ENCODE measurements at regions not wholly inside any gene's neighbourhood (a gene's known extent, or its start where the extent isn't known, plus 50 kb on each side); places are given as distances from the start of the nearest gene placed in this dataset.
"Not testable (repeated sequence)": the region's sequence is repeated elsewhere in the genome, so short reads cannot be mapped to it uniquely, and the experiment has no call there.

DNA sequence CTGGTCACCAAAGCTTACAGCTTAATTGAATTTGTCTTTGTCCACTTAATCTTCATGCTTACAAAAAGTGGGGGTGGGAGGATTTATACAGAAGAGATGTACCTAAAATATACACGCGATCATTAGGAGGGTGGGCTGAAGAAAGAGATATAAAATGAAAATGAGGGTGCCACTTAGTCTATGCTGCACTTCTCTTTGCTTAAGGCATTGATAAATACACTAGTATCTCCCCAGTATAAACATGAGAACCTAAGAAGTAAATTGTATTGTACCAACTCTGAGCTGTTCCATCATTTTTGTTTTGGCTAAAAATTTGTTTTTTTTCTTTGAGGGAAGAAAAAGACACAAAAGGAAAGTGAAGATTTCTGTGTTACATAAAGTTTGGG lies 170.8 kb upstream of the ZNF217 start:
- H3K4me3 Mint-ChIP-seq (ENCODE audit: unreplicated experiment), result no peak overlapping the region
- H3K36me3 Mint-ChIP-seq (ENCODE audit: low read depth, unreplicated experiment), result no peaks in the 10 kb centered on the region
- H3K4me1 Mint-ChIP-seq (ENCODE audit: unreplicated experiment), result peaks cover 5% of the 10 kb centered on the region
- no peak overlapping the region for H3K27ac Mint-ChIP-seq (ENCODE audit: unreplicated experiment)
- H3K27me3 Mint-ChIP-seq (ENCODE audit: unreplicated experiment), result peaks cover 2% of the 10 kb centered on the region
- DNase-seq (ENCODE audit: low spot score), result no peak
- no peaks in the 10 kb centered on the region for H3K9me3 Mint-ChIP-seq (ENCODE audit: unreplicated experiment)
- TF ChIP-seq, protein P1, sequence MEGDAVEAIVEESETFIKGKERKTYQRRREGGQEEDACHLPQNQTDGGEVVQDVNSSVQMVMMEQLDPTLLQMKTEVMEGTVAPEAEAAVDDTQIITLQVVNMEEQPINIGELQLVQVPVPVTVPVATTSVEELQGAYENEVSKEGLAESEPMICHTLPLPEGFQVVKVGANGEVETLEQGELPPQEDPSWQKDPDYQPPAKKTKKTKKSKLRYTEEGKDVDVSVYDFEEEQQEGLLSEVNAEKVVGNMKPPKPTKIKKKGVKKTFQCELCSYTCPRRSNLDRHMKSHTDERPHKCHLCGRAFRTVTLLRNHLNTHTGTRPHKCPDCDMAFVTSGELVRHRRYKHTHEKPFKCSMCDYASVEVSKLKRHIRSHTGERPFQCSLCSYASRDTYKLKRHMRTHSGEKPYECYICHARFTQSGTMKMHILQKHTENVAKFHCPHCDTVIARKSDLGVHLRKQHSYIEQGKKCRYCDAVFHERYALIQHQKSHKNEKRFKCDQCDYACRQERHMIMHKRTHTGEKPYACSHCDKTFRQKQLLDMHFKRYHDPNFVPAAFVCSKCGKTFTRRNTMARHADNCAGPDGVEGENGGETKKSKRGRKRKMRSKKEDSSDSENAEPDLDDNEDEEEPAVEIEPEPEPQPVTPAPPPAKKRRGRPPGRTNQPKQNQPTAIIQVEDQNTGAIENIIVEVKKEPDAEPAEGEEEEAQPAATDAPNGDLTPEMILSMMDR (IDR thresholded peaks at IDR 0.05; ENCODE audit: unreplicated experiment), result no peak

DNA sequence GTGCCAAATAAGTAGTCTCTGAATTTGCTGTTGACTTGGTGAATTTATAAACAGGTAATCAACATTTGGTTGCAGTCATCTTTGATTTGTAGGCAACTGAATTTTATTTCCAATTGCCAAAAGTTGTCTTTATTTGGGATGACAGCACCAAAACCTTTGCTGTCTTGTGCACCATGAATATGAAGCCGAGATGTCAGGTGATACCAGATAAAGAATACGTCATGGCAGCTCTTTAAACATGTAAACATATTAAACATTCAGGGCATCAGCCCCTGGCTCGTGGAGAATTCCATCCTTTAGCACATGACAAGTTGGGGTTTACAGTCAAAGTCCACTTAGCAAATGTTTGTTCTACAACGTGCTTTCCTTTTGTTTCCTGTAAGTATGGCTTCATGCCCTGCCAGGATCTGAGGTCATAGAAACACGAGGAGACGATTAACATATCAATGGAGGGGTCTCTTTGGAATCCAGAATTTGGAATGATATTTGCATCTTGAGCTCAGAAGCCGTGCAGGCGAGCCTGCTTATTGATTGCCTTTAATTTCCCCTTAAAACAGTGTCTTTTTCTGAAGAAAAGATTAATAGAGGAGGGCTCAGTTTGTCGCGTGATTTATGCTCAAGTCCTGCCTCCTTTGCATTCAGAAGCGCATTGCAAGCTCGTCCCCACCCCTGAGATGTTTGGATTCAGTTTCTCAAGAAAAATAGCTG lies 170.2 kb upstream of the ZNF217 start:
- Mint-ChIP-seq H3K9me3 (ENCODE audit: unreplicated experiment) (no peaks in the 10 kb centered on the region), H3K27me3 (ENCODE audit: unreplicated experiment) (peaks cover 2% of the 10 kb centered on the region), H3K36me3 (ENCODE audit: low read depth, unreplicated experiment) (no peaks in the 10 kb centered on the region), H3K4me3 (ENCODE audit: unreplicated experiment) (no peak overlapping the region), H3K27ac (ENCODE audit: unreplicated experiment) (no peak overlapping the region), H3K4me1 (ENCODE audit: unreplicated experiment) (peaks cover 5% of the 10 kb centered on the region)
- TF ChIP-seq, protein P1 (IDR thresholded peaks at IDR 0.05; ENCODE audit: unreplicated experiment), result no peak
- no peak for DNase-seq (ENCODE audit: low spot score)

DNA sequence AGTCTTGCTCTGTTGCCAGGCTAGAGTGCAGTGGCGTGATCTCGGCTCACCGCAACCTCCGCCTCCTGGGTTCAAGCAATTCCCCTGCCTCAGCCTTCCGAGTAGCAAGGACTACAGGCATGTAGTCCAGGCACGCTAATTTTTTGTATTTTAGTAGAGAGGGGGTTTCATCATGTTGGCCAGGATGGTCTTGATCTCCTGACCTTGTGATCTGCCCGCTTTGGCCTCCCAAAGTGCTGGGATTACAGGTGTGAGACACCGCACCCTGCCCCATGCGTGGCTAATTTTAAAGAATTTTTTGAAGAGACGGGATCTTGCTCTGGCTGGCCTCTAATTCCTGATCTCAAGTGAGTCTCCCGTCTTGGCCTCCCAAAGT lies 168.8 kb upstream of the ZNF217 start:
- DNase-seq (ENCODE audit: low spot score); H3K27ac Mint-ChIP-seq (ENCODE audit: unreplicated experiment); H3K9me3 Mint-ChIP-seq (ENCODE audit: unreplicated experiment); H3K4me1 Mint-ChIP-seq (ENCODE audit: unreplicated experiment); H3K36me3 Mint-ChIP-seq (ENCODE audit: low read depth, unreplicated experiment); H3K27me3 Mint-ChIP-seq (ENCODE audit: unreplicated experiment); H3K4me3 Mint-ChIP-seq (ENCODE audit: unreplicated experiment): not testable (repeated sequence)

DNA sequence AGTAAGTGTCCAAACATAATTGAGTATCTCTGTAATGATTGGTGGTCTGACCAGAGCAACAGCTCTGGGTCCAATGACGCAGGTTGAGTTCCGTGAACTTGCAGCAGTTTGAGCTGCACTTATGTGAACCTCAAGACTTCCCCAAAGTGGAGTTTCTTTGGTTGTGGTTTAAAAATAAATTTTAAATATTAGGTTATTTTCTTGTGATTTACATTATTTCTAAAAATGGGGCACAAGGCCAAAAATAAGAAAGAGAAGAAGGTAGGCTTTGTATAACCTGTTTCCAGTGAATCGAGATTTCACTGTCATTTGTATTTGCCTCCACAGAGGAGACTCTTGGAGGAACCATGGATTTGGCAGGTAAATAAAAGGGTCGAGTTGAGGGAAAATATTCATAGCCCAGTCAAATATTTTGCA lies 166.4 kb upstream of the ZNF217 start:
- H3K4me3 Mint-ChIP-seq (ENCODE audit: unreplicated experiment), result no peak overlapping the region
- H3K4me1 Mint-ChIP-seq (ENCODE audit: unreplicated experiment), result peaks cover 5% of the 10 kb centered on the region
- no peak for DNase-seq (ENCODE audit: low spot score)
- peaks cover 2% of the 10 kb centered on the region for H3K27me3 Mint-ChIP-seq (ENCODE audit: unreplicated experiment)
- H3K36me3 Mint-ChIP-seq (ENCODE audit: low read depth, unreplicated experiment), result no peaks in the 10 kb centered on the region
- H3K9me3 Mint-ChIP-seq (ENCODE audit: unreplicated experiment), result no peaks in the 10 kb centered on the region
- H3K27ac Mint-ChIP-seq (ENCODE audit: unreplicated experiment), result no peak overlapping the region
- TF ChIP-seq, protein P1 (IDR thresholded peaks at IDR 0.05; ENCODE audit: unreplicated experiment), result no peak

DNA sequence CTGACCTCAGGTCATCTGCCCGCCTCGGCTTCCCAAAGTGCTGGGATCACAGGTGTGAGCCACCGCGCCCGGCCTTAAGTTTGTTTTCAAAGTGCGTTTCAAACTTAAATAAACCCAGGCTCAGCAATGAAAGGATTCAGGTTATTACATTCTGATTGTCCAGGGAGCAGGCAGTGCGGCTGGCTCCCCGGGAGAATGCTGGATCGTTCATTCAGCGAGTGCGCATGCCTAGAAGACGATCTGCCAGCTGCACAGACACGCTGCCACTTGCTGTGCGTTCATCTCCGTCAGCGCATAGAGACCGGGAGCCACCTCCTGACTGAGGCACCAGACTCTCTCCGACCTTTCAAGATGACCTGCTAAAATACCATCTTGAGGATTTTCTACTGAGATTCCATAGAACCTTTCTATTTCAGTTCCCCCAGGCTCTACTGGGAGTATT lies 163.9 kb upstream of the ZNF217 start:
- Mint-ChIP-seq H3K27me3 (ENCODE audit: unreplicated experiment) (no peaks in the 10 kb centered on the region), H3K4me3 (ENCODE audit: unreplicated experiment) (no peak overlapping the region), H3K9me3 (ENCODE audit: unreplicated experiment) (no peaks in the 10 kb centered on the region), H3K4me1 (ENCODE audit: unreplicated experiment) (peaks cover 12% of the 10 kb centered on the region), H3K27ac (ENCODE audit: unreplicated experiment) (no peak overlapping the region), H3K36me3 (ENCODE audit: low read depth, unreplicated experiment) (no peaks in the 10 kb centered on the region)
- DNase-seq (ENCODE audit: low spot score), result no peak
- TF ChIP-seq, protein P1 (IDR thresholded peaks at IDR 0.05; ENCODE audit: unreplicated experiment), result no peak
